ENCODE measurements at regions not wholly inside any gene's neighbourhood (a gene's known extent, or its start where the extent isn't known, plus 50 kb on each side); places are given as distances from the start of the nearest gene placed in this dataset.
A peak's percentile ranks its signal among the peaks of the same experiment; 100 is the strongest.

GRCh38 chr7:108863227-108863848 is 293.7 kb downstream of the DNAJB9 start:
- Histone ChIP-seq H3K4me1 (no peaks in the 10 kb centered on the region), H3K9me3 (no peaks in the 10 kb centered on the region), H3K27ac (no peak overlapping the region), H3K27me3 (no peaks in the 10 kb centered on the region), H3K4me3 (no peak overlapping the region), H3K36me3 (no peaks in the 10 kb centered on the region)
- intact Hi-C loops (cut with DNase I): no loop called here
- ATAC-seq: no peak
- peak in 1 of 6 donors; percentile 42 for DNase-seq
- no peak for TF ChIP-seq CTCF (IDR thresholded peaks at IDR 0.05)
- FAIRE-seq: no peak
- WGBS, 2 donors: 77 to 78% methylated on average over 9 of the region's 9 CpGs

- no peak for DNase-seq
- no peak for FAIRE-seq
- no peak overlapping the region for H3K4me3 ChIP-seq
- intact Hi-C loops (cut with DNase I): no loop called here
- TF ChIP-seq CTCF (IDR thresholded peaks at IDR 0.05): no peak
- 12 to 16% methylated on average over 1 of the region's 1 CpG for WGBS, 2 donors
- no peak overlapping the region for H3K27ac ChIP-seq
- no peaks in the 10 kb centered on the region for H3K9me3 ChIP-seq
- no peaks in the 10 kb centered on the region for H3K4me1 ChIP-seq
- H3K36me3 ChIP-seq: no peaks in the 10 kb centered on the region
- ATAC-seq: no peak
- H3K27me3 ChIP-seq: no peaks in the 10 kb centered on the region
Measured at GRCh38 chr7:108869070-108869469, 299.4 kb downstream of the DNAJB9 start.

GRCh38 chr7:108875139-108875538 is 305.5 kb downstream of the DNAJB9 start:
- no peaks in the 10 kb centered on the region for H3K4me1 ChIP-seq
- intact Hi-C loops (cut with DNase I): no loop called here
- H3K27ac ChIP-seq: no peak overlapping the region
- H3K36me3 ChIP-seq: no peaks in the 10 kb centered on the region
- 53 to 56% methylated on average over 4 of the region's 4 CpGs for WGBS, 2 donors
- ATAC-seq (no peak), DNase-seq (no peak), FAIRE-seq (no peak)
- H3K27me3 ChIP-seq: no peaks in the 10 kb centered on the region
- TF ChIP-seq CTCF (IDR thresholded peaks at IDR 0.05): no peak
- H3K9me3 ChIP-seq: no peaks in the 10 kb centered on the region
- no peak overlapping the region for H3K4me3 ChIP-seq

- ATAC-seq (peak in 2 of 4 donors; percentile 78 to 87), DNase-seq (no peak), FAIRE-seq (no peak)
- Histone ChIP-seq H3K9me3 (no peaks in the 10 kb centered on the region), H3K27ac (no peak overlapping the region), H3K27me3 (no peaks in the 10 kb centered on the region), H3K4me1 (no peaks in the 10 kb centered on the region), H3K4me3 (no peak overlapping the region), H3K36me3 (no peaks in the 10 kb centered on the region)
- 36 to 46% methylated on average over 2 of the region's 2 CpGs for WGBS, 2 donors
- no peak for TF ChIP-seq CTCF (IDR thresholded peaks at IDR 0.05)
- intact Hi-C loops (cut with DNase I): no loop called here
Measured at GRCh38 chr7:108890862-108891261, 321.2 kb downstream of the DNAJB9 start.

- no peaks in the 10 kb centered on the region for H3K36me3 ChIP-seq
- FAIRE-seq: no peak
- WGBS, 2 donors: 62 to 77% methylated on average over 1 of the region's 1 CpG
Measured at GRCh38 chr7:108908456-108908855, 338.8 kb downstream of the DNAJB9 start.

More at GRCh38 chr7:108908456-108908855, 338.8 kb downstream of the DNAJB9 start:
- intact Hi-C loops (cut with DNase I): no loop called here
- TF ChIP-seq CTCF (IDR thresholded peaks at IDR 0.05): no peak
- Histone ChIP-seq H3K4me1 (no peaks in the 10 kb centered on the region), H3K27ac (no peak overlapping the region), H3K9me3 (no peaks in the 10 kb centered on the region), H3K4me3 (no peak overlapping the region), H3K27me3 (no peaks in the 10 kb centered on the region)
- ATAC-seq (no peak), DNase-seq (no peak)

All from pancreas (tissue), 10 donors.